ENCODE measurements at regions not wholly inside any gene's neighbourhood (a gene's known extent, or its start where the extent isn't known, plus 50 kb on each side); places are given as distances from the start of the nearest gene placed in this dataset.

- DNase-seq (ENCODE audit: low spot score) = peak; percentile 25
These were observed 231.6 kb downstream of the BCL11A start for GRCh38 chr2:60321816-60322215.

GRCh38 chr2:60320724-60321123, 232.7 kb downstream of the BCL11A start:
- DNase-seq (ENCODE audit: low spot score) = peak; percentile 20

GRCh38 chr2:60319031-60319547, 234.4 kb downstream of the BCL11A start:
- no peak for DNase-seq (ENCODE audit: low spot score)

- peak; percentile 56 for DNase-seq (ENCODE audit: low spot score)
These were observed 234.9 kb downstream of the BCL11A start for GRCh38 chr2:60318544-60318943.

GRCh38 chr2:60317844-60318243, 235.6 kb downstream of the BCL11A start:
- no peak for DNase-seq (ENCODE audit: low spot score)

- DNase-seq (ENCODE audit: low spot score) = no peak
These were observed 236.4 kb downstream of the BCL11A start for GRCh38 chr2:60317034-60317386.

- DNase-seq (ENCODE audit: low spot score) = peak; percentile 58
These were observed 236.9 kb downstream of the BCL11A start for GRCh38 chr2:60316381-60317033.

GRCh38 chr2:60313470-60314172, 239.8 kb downstream of the BCL11A start:
- DNase-seq (ENCODE audit: low spot score) = peak; percentile 17

GRCh38 chr2:60312618-60313017, 240.8 kb downstream of the BCL11A start:
- DNase-seq (ENCODE audit: low spot score) = no peak

GRCh38 chr2:60311524-60311923, 241.9 kb downstream of the BCL11A start:
- DNase-seq (ENCODE audit: low spot score) = no peak

- DNase-seq (ENCODE audit: low spot score) = peak; percentile 32
These were observed 243.4 kb downstream of the BCL11A start for GRCh38 chr2:60309941-60310660.

- DNase-seq (ENCODE audit: low spot score) = no peak
These were observed 244.1 kb downstream of the BCL11A start for GRCh38 chr2:60309336-60309735.

- DNase-seq (ENCODE audit: low spot score) = peak; percentile 18
These were observed 247.1 kb downstream of the BCL11A start for GRCh38 chr2:60306267-60306861.

GRCh38 chr2:60303680-60304079, 249.8 kb downstream of the BCL11A start:
- DNase-seq (ENCODE audit: low spot score) = no peak

- DNase-seq (ENCODE audit: low spot score) = no peak
These were observed 250.9 kb downstream of the BCL11A start for GRCh38 chr2:60302377-60303126.

GRCh38 chr2:60301726-60302125, 251.7 kb downstream of the BCL11A start:
- DNase-seq (ENCODE audit: low spot score) = no peak

GRCh38 chr2:60299179-60299578, 254.3 kb downstream of the BCL11A start:
- DNase-seq (ENCODE audit: low spot score) = no peak

GRCh38 chr2:60298006-60298696, 255.3 kb downstream of the BCL11A start:
- no peak for DNase-seq (ENCODE audit: low spot score)

- peak; percentile 67 for DNase-seq (ENCODE audit: low spot score)
These were observed 256.0 kb downstream of the BCL11A start for GRCh38 chr2:60297296-60298005.

- no peak for DNase-seq (ENCODE audit: low spot score)
These were observed 257.1 kb downstream of the BCL11A start for GRCh38 chr2:60296219-60296955.

Data from ecto neural progenitor cell (in vitro differentiated cells).